ENCODE measurements at regions not wholly inside any gene's neighbourhood (a gene's known extent, or its start where the extent isn't known, plus 50 kb on each side); places are given as distances from the start of the nearest gene placed in this dataset.

DNA sequence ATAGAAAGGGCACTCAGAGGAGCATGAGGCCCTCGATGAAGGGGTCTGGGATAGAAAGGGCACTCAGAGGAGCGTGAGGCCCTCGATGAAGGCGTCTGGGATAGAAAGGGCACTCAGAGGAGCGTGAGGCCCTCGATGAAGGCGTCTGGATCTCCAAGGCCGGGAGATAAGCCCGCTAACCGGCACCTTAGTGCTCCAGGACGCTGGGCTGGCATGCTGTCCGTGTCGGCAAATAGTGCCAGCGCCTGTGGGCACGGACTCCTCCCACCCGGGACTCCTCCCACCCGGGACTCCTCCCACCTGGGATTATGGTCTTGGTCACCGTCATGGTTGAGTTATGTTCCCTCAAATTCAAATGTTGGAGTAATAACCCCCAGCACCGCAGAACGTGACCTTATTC lies 725.3 kb downstream of the BRD1 start:
- TF ChIP-seq, protein P1, sequence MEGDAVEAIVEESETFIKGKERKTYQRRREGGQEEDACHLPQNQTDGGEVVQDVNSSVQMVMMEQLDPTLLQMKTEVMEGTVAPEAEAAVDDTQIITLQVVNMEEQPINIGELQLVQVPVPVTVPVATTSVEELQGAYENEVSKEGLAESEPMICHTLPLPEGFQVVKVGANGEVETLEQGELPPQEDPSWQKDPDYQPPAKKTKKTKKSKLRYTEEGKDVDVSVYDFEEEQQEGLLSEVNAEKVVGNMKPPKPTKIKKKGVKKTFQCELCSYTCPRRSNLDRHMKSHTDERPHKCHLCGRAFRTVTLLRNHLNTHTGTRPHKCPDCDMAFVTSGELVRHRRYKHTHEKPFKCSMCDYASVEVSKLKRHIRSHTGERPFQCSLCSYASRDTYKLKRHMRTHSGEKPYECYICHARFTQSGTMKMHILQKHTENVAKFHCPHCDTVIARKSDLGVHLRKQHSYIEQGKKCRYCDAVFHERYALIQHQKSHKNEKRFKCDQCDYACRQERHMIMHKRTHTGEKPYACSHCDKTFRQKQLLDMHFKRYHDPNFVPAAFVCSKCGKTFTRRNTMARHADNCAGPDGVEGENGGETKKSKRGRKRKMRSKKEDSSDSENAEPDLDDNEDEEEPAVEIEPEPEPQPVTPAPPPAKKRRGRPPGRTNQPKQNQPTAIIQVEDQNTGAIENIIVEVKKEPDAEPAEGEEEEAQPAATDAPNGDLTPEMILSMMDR (IDR thresholded peaks at IDR 0.05; ENCODE audit: low read length), result no peak
- TF ChIP-seq EZH2 (optimal IDR thresholded peaks at IDR 0.05; ENCODE audit: low read depth, low read length) (no peak), EZH2phosphoT487 (IDR thresholded peaks at IDR 0.05; ENCODE audit: low read length) (no peak)

All from MM.1S (cell line).